Hepatocyte (in vitro differentiated cells): ENCODE measurements at regions not wholly inside any gene's neighbourhood (a gene's known extent, or its start where the extent isn't known, plus 50 kb on each side); places are given as distances from the start of the nearest gene placed in this dataset.

Source experiments
- CTCF ChIP-seq: fragments of 200-600 bp; sonication (generic); IDR thresholded peaks from 2 replicates; pipeline ENCODE4 v1.5.1; 2016; ENCODE audit warnings: antibody characterized with exemption, mild to moderate bottlenecking; ENCODE audit not compliant: poor library complexity
- EZH2 ChIP-seq: fragments of 200-600 bp; sonication (generic); IDR thresholded peaks from 2 replicates; pipeline ENCODE4 v1.6.1; 2016; ENCODE audit warnings: antibody characterized with exemption, mild to moderate bottlenecking, borderline replicate concordance

GRCh38 chr7:46630031-46630430, 709.0 kb upstream of the IGFBP3 start:
- TF ChIP-seq CTCF (no peak), EZH2 (no peak)
